ENCODE measurements at regions not wholly inside any gene's neighbourhood (a gene's known extent, or its start where the extent isn't known, plus 50 kb on each side); places are given as distances from the start of the nearest gene placed in this dataset.

- DNase-seq = no peak
- H3K36me3 Mint-ChIP-seq (ENCODE audit: low read depth) = no peaks in the 10 kb centered on the region
- no peaks in the 10 kb centered on the region for H3K4me1 Mint-ChIP-seq (ENCODE audit: low read depth)
- no peak for TF ChIP-seq CTCF (IDR thresholded peaks at IDR 0.05)
- no peak overlapping the region for H3K27ac Mint-ChIP-seq
- H3K27me3 Mint-ChIP-seq (ENCODE audit: insufficient read depth) = peaks cover 7% of the 10 kb centered on the region; the same call in 1 of the 2 replicates
- H3K4me3 Mint-ChIP-seq = no peak overlapping the region
- no peaks in the 10 kb centered on the region for H3K9me3 Mint-ChIP-seq
Measured at GRCh38 chr9:71171517-71171916, 50.1 kb upstream of the TRPM3 start.

Measured in HFFc6 (cell line).